Liver (tissue), 8 donors: ENCODE measurements at regions not wholly inside any gene's neighbourhood (a gene's known extent, or its start where the extent isn't known, plus 50 kb on each side); places are given as distances from the start of the nearest gene placed in this dataset.

ENCODE experiments used
- DNase-seq: peaks from one replicate; pipeline ENCODE4 v3.0.0-alpha.2; 2017; ENCODE audit warnings: low spot score
- H3K27ac ChIP-seq, 2 donors: one replicate each; pipeline ENCODE4 v1.7.0; 2013; ENCODE audit warnings: inconsistent platforms in 2 of 2, low read length in 2 of 2, control low read depth in 1 of 2, low read depth in 1 of 2, mild to moderate bottlenecking in 1 of 2
- H3K27me3 ChIP-seq, 4 donors: one replicate each; pipeline versions ENCODE4 v1.6.1 to v1.7.0; 2013; ENCODE audit warnings: low read length in 3 of 4, inconsistent platforms in 1 of 4, mild to moderate bottlenecking in 1 of 4, moderate library complexity in 1 of 4; ENCODE audit not compliant: control insufficient read depth in 4 of 4, insufficient read depth in 4 of 4
- H3K36me3 ChIP-seq, 4 donors: one replicate each; pipeline versions ENCODE4 v1.6.1 to v1.7.0; 2013; ENCODE audit warnings: low read length in 3 of 4, mild to moderate bottlenecking in 3 of 4, low read depth in 1 of 4, moderate library complexity in 1 of 4; ENCODE audit not compliant: control insufficient read depth in 4 of 4, insufficient read depth in 3 of 4
- H3K4me1 ChIP-seq, 4 donors: one replicate each; pipeline versions ENCODE4 v1.6.1 to v1.7.0; 2013; ENCODE audit warnings: low read length in 3 of 4, mild to moderate bottlenecking in 3 of 4, moderate library complexity in 1 of 4; ENCODE audit not compliant: control insufficient read depth in 4 of 4, insufficient read depth in 4 of 4
- H3K4me3 ChIP-seq, 3 donors: one replicate each; pipeline versions ENCODE4 v1.6.1 to v1.7.0; 2013; ENCODE audit warnings: low read length in 3 of 3, control low read depth in 1 of 3, low read depth in 1 of 3, mild to moderate bottlenecking in 1 of 3
- H3K9ac ChIP-seq, 2 donors: one replicate each; pipeline ENCODE4 v1.7.0; 2013; ENCODE audit warnings: low read length in 2 of 2, mild to moderate bottlenecking in 2 of 2, moderate library complexity in 2 of 2, control low read depth in 1 of 2, low read depth in 1 of 2
- H3K9me3 ChIP-seq, 4 donors: one replicate each; pipeline versions ENCODE4 v1.6.1 to v1.7.0; 2013; ENCODE audit warnings: low read length in 3 of 4; ENCODE audit not compliant: control insufficient read depth in 4 of 4
- EGR1 ChIP-seq, 2 donors: IDR thresholded peaks; 2 replicates each; pipeline ENCODE4 v1.6.1; 2016 to 2018; ENCODE audit warnings: antibody characterized with exemption in 2 of 2, low read depth in 2 of 2
- FOXA1 ChIP-seq: IDR thresholded peaks from 2 replicates; pipeline ENCODE4 v1.6.1; 2016; ENCODE audit warnings: antibody characterized with exemption
- FOXA2 ChIP-seq: IDR thresholded peaks from 2 replicates; pipeline ENCODE4 v1.6.1; 2016; ENCODE audit warnings: antibody characterized with exemption
- GABPA ChIP-seq, 2 donors: IDR thresholded peaks in 1 of 2; conservative IDR thresholded peaks in 1 of 2; 2 replicates each; pipeline ENCODE4 v1.6.1; 2016; ENCODE audit warnings: antibody characterized with exemption in 2 of 2, mild to moderate bottlenecking in 1 of 2, moderate library complexity in 1 of 2
- HNF4A ChIP-seq, 2 donors: conservative IDR thresholded peaks; 2 replicates each; pipeline ENCODE4 v1.6.1; 2016; ENCODE audit warnings: antibody characterized with exemption in 2 of 2, mild to moderate bottlenecking in 2 of 2
- HNF4G ChIP-seq: IDR thresholded peaks from 2 replicates; pipeline ENCODE4 v1.6.1; 2016; ENCODE audit warnings: antibody characterized with exemption
- JUND ChIP-seq, 2 donors: IDR thresholded peaks; 2 replicates each; pipeline ENCODE4 v1.6.1; 2016; ENCODE audit warnings: antibody characterized with exemption in 2 of 2
- NR2F2 ChIP-seq: IDR thresholded peaks from 2 replicates; pipeline ENCODE4 v1.6.1; 2016; ENCODE audit warnings: antibody characterized with exemption
- RAD21 ChIP-seq, 2 donors: IDR thresholded peaks; 2 replicates each; pipeline ENCODE4 v1.6.1; 2016; ENCODE audit warnings: antibody characterized with exemption in 2 of 2, mild to moderate bottlenecking in 2 of 2
- RXRA ChIP-seq, 2 donors: IDR thresholded peaks; 2 replicates each; pipeline ENCODE4 v1.6.1; 2017 to 2018; ENCODE audit warnings: antibody characterized with exemption in 2 of 2, mild to moderate bottlenecking in 1 of 2
- SP1 ChIP-seq: IDR thresholded peaks from 2 replicates; pipeline ENCODE4 v1.6.1; 2018; ENCODE audit warnings: antibody characterized with exemption, mild to moderate bottlenecking
- TAF1 ChIP-seq: conservative IDR thresholded peaks from 2 replicates; pipeline ENCODE4 v1.6.1; 2016; ENCODE audit warnings: antibody characterized with exemption, mild to moderate bottlenecking
- YY1 ChIP-seq: IDR thresholded peaks from 2 replicates; pipeline ENCODE4 v1.6.1; 2016; ENCODE audit warnings: antibody characterized with exemption, mild to moderate bottlenecking
- WGBS: extraction: QIAGEN DNeasy Blood & Tissue Kit; methylation state at CpG from one replicate; pipeline ENCODE4 v1.1.7; 2013; 5-methylcytosine and 5-hydroxymethylcytosine counted together
- TF ChIP-seq, protein P1 (sequence below): IDR thresholded peaks from 2 replicates; pipeline ENCODE4 v1.6.1; 2016; ENCODE audit warnings: antibody characterized with exemption
- TF ChIP-seq, protein P2 (sequence below): IDR thresholded peaks from 2 replicates; pipeline ENCODE4 v1.6.1; 2016; ENCODE audit warnings: antibody characterized with exemption, mild to moderate bottlenecking
- TF ChIP-seq, protein P3 (sequence below): fragments of 150-350 bp; IDR thresholded peaks from 2 replicates; pipeline ENCODE4 v1.5.1; 2017; ENCODE audit warnings: improper control_type of control experiment, low read depth, low read length; ENCODE audit not compliant: missing input control
- TF ChIP-seq, protein P4 (sequence below): IDR thresholded peaks from 2 replicates; pipeline ENCODE4 v1.6.1; 2016; ENCODE audit warnings: antibody characterized with exemption
- TF ChIP-seq, protein P5 (sequence below): IDR thresholded peaks from 2 replicates; pipeline ENCODE4 v1.6.1; 2016; ENCODE audit warnings: antibody characterized with exemption
- donor health status: healthy.
- donor health status: healthy.
- donor health status: healthy.
- donor health status: healthy.
- donor health status: healthy.

DNA sequence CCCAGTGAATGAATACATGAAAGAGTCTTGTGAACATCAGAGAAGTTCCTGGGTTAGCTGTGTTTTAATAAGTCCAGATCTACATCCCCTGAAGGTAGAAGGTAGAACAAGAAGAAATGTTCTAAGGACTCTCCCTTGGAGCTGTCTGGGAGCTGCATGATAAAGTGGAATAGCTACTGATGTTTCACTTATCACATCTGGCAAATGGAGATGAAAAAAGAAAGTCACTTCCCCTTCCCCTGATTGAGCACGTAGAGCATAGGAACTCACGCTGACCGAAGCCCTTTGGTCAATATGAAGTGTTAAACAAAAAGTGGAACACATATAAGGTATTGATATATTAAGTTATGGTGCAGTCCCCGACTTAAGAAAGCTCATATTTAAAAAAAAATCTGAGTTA lies 53.2 kb upstream of the PARP1 start:
- Histone ChIP-seq H3K9me3 (no peaks in the 10 kb centered on the region), H3K27ac (no peak overlapping the region), H3K36me3 (no peaks in the 10 kb centered on the region), H3K9ac (no peak overlapping the region), H3K27me3 (no peaks in the 10 kb centered on the region), H3K4me3 (no peak overlapping the region), H3K4me1 (no peaks in the 10 kb centered on the region)
- TF ChIP-seq RXRA (IDR thresholded peaks at IDR 0.05) (no peak), EGR1 (IDR thresholded peaks at IDR 0.05; ENCODE audit: low read depth in 2 of 2) (no peak), HNF4G (no peak), JUND (IDR thresholded peaks at IDR 0.05) (no peak), NR2F2 (no peak), RAD21 (IDR thresholded peaks at IDR 0.05) (no peak), HNF4A (conservative IDR thresholded peaks at IDR 0.05) (no peak), GABPA (IDR thresholded peaks at IDR 0.05 in 1 of 2, conservative IDR thresholded peaks at IDR 0.05 in 1 of 2) (no peak), TAF1 (no peak), FOXA2 (no peak), FOXA1 (no peak), SP1 (no peak), YY1 (no peak)
- TF ChIP-seq, protein P1, sequence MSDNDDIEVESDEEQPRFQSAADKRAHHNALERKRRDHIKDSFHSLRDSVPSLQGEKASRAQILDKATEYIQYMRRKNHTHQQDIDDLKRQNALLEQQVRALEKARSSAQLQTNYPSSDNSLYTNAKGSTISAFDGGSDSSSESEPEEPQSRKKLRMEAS: no peak
- TF ChIP-seq, protein P2, sequence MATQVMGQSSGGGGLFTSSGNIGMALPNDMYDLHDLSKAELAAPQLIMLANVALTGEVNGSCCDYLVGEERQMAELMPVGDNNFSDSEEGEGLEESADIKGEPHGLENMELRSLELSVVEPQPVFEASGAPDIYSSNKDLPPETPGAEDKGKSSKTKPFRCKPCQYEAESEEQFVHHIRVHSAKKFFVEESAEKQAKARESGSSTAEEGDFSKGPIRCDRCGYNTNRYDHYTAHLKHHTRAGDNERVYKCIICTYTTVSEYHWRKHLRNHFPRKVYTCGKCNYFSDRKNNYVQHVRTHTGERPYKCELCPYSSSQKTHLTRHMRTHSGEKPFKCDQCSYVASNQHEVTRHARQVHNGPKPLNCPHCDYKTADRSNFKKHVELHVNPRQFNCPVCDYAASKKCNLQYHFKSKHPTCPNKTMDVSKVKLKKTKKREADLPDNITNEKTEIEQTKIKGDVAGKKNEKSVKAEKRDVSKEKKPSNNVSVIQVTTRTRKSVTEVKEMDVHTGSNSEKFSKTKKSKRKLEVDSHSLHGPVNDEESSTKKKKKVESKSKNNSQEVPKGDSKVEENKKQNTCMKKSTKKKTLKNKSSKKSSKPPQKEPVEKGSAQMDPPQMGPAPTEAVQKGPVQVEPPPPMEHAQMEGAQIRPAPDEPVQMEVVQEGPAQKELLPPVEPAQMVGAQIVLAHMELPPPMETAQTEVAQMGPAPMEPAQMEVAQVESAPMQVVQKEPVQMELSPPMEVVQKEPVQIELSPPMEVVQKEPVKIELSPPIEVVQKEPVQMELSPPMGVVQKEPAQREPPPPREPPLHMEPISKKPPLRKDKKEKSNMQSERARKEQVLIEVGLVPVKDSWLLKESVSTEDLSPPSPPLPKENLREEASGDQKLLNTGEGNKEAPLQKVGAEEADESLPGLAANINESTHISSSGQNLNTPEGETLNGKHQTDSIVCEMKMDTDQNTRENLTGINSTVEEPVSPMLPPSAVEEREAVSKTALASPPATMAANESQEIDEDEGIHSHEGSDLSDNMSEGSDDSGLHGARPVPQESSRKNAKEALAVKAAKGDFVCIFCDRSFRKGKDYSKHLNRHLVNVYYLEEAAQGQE: no peak
- TF ChIP-seq, protein P3, sequence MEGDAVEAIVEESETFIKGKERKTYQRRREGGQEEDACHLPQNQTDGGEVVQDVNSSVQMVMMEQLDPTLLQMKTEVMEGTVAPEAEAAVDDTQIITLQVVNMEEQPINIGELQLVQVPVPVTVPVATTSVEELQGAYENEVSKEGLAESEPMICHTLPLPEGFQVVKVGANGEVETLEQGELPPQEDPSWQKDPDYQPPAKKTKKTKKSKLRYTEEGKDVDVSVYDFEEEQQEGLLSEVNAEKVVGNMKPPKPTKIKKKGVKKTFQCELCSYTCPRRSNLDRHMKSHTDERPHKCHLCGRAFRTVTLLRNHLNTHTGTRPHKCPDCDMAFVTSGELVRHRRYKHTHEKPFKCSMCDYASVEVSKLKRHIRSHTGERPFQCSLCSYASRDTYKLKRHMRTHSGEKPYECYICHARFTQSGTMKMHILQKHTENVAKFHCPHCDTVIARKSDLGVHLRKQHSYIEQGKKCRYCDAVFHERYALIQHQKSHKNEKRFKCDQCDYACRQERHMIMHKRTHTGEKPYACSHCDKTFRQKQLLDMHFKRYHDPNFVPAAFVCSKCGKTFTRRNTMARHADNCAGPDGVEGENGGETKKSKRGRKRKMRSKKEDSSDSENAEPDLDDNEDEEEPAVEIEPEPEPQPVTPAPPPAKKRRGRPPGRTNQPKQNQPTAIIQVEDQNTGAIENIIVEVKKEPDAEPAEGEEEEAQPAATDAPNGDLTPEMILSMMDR: no peak
- TF ChIP-seq, protein P4, sequence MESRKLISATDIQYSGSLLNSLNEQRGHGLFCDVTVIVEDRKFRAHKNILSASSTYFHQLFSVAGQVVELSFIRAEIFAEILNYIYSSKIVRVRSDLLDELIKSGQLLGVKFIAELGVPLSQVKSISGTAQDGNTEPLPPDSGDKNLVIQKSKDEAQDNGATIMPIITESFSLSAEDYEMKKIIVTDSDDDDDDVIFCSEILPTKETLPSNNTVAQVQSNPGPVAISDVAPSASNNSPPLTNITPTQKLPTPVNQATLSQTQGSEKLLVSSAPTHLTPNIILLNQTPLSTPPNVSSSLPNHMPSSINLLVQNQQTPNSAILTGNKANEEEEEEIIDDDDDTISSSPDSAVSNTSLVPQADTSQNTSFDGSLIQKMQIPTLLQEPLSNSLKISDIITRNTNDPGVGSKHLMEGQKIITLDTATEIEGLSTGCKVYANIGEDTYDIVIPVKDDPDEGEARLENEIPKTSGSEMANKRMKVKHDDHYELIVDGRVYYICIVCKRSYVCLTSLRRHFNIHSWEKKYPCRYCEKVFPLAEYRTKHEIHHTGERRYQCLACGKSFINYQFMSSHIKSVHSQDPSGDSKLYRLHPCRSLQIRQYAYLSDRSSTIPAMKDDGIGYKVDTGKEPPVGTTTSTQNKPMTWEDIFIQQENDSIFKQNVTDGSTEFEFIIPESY: no peak
- TF ChIP-seq, protein P5, sequence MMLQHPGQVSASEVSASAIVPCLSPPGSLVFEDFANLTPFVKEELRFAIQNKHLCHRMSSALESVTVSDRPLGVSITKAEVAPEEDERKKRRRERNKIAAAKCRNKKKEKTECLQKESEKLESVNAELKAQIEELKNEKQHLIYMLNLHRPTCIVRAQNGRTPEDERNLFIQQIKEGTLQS: no peak
- DNase-seq: no peak
- WGBS: 83% methylated on average over 4 of the region's 4 CpGs
